ENCODE measurements at regions not wholly inside any gene's neighbourhood (a gene's known extent, or its start where the extent isn't known, plus 50 kb on each side); places are given as distances from the start of the nearest gene placed in this dataset.

GRCh38 chr9:121573717-121574485 lies 74.3 kb upstream of the GGTA1 start:
- TF ChIP-seq POLR2AphosphoS5 (IDR thresholded peaks at IDR 0.05; ENCODE audit: low read depth) (no peak), CTCF (IDR thresholded peaks at IDR 0.05; ENCODE audit: insufficient read depth, low read length) (no peak), GABPA (IDR thresholded peaks at IDR 0.05; ENCODE audit: low read depth) (no peak), REST (IDR thresholded peaks at IDR 0.05; ENCODE audit: insufficient replicate concordance, low read depth) (no peak), SPI1 (IDR thresholded peaks at IDR 0.05; ENCODE audit: borderline replicate concordance, low read depth) (no peak)
- no peak overlapping the region for H3K27ac ChIP-seq (replicated peaks)
- H3K4me3 ChIP-seq (replicated peaks; ENCODE audit: insufficient read depth, low read length): no peak overlapping the region
- H3K27me3 ChIP-seq (ENCODE audit: insufficient read depth, poor library complexity, severe bottlenecking): no peaks in the 10 kb centered on the region
- no peak for DNase-seq (ENCODE audit: low read depth in 1 of 2, low spot score in 1 of 2)

GRCh38 chr9:121574774-121575519 lies 75.3 kb upstream of the GGTA1 start:
- Histone ChIP-seq H3K27me3 (ENCODE audit: insufficient read depth, poor library complexity, severe bottlenecking) (no peaks in the 10 kb centered on the region), H3K27ac (replicated peaks) (no peak overlapping the region), H3K4me3 (replicated peaks; ENCODE audit: insufficient read depth, low read length) (no peak overlapping the region)
- DNase-seq (ENCODE audit: low read depth in 1 of 2, low spot score in 1 of 2): no peak
- TF ChIP-seq GABPA (IDR thresholded peaks at IDR 0.05; ENCODE audit: low read depth) (no peak), POLR2AphosphoS5 (IDR thresholded peaks at IDR 0.05; ENCODE audit: low read depth) (no peak), SPI1 (IDR thresholded peaks at IDR 0.05; ENCODE audit: borderline replicate concordance, low read depth) (no peak), CTCF (IDR thresholded peaks at IDR 0.05; ENCODE audit: insufficient read depth, low read length) (no peak), REST (IDR thresholded peaks at IDR 0.05; ENCODE audit: insufficient replicate concordance, low read depth) (no peak)

- TF ChIP-seq REST (IDR thresholded peaks at IDR 0.05; ENCODE audit: insufficient replicate concordance, low read depth) (no peak), SPI1 (IDR thresholded peaks at IDR 0.05; ENCODE audit: borderline replicate concordance, low read depth) (no peak), GABPA (IDR thresholded peaks at IDR 0.05; ENCODE audit: low read depth) (no peak), POLR2AphosphoS5 (IDR thresholded peaks at IDR 0.05; ENCODE audit: low read depth) (no peak), CTCF (IDR thresholded peaks at IDR 0.05; ENCODE audit: insufficient read depth, low read length) (no peak)
- H3K27ac ChIP-seq (replicated peaks): no peak overlapping the region
- no peak for DNase-seq (ENCODE audit: low read depth in 1 of 2, low spot score in 1 of 2)
- H3K4me3 ChIP-seq (replicated peaks; ENCODE audit: insufficient read depth, low read length): no peak overlapping the region
- H3K27me3 ChIP-seq (ENCODE audit: insufficient read depth, poor library complexity, severe bottlenecking): no peaks in the 10 kb centered on the region
Measured at GRCh38 chr9:121576281-121577075, 75.0 kb upstream of the DAB2IP start.

Measured in HL-60 (cell line).